BE2C (cell line): ENCODE measurements at regions not wholly inside any gene's neighbourhood (a gene's known extent, or its start where the extent isn't known, plus 50 kb on each side); places are given as distances from the start of the nearest gene placed in this dataset.

Experiments used
- DNase-seq: peaks from one replicate; pipeline ENCODE4 v3.0.0-alpha.2; 2020
- H3K27me3 ChIP-seq: fragments of 250-450 bp; sonication (Bioruptor Pico); 2 replicates; pipeline ENCODE4 v1.5.1; 2020; ENCODE audit warnings: mild to moderate bottlenecking
- H3K36me3 ChIP-seq: fragments of 250-450 bp; sonication (Bioruptor Pico); 2 replicates; pipeline ENCODE4 v1.5.1; 2020; ENCODE audit warnings: mild to moderate bottlenecking
- H3K4me1 ChIP-seq: fragments of 250-450 bp; sonication (Bioruptor Pico); 2 replicates; pipeline ENCODE4 v1.5.1; 2020
- H3K4me3 ChIP-seq: 2 replicates; pipeline ENCODE4 v1.5.1; 2011; ENCODE audit warnings: low read depth, low read length
- H3K9me3 ChIP-seq: fragments of 250-450 bp; sonication (Bioruptor Pico); 2 replicates; pipeline ENCODE4 v1.5.1; 2020
- TF ChIP-seq, protein P1 (sequence below): IDR thresholded peaks from 2 replicates; pipeline ENCODE4 v1.5.1; 2012; ENCODE audit warnings: mild to moderate bottlenecking, low read depth, low read length

GRCh38 chr17:74072340-74072739 is 131.1 kb upstream of the RPL38 start:
- Histone ChIP-seq H3K4me1 (no peaks in the 10 kb centered on the region), H3K9me3 (no peaks in the 10 kb centered on the region), H3K4me3 (no peak overlapping the region), H3K36me3 (no peaks in the 10 kb centered on the region), H3K27me3 (no peaks in the 10 kb centered on the region)
- TF ChIP-seq, protein P1, sequence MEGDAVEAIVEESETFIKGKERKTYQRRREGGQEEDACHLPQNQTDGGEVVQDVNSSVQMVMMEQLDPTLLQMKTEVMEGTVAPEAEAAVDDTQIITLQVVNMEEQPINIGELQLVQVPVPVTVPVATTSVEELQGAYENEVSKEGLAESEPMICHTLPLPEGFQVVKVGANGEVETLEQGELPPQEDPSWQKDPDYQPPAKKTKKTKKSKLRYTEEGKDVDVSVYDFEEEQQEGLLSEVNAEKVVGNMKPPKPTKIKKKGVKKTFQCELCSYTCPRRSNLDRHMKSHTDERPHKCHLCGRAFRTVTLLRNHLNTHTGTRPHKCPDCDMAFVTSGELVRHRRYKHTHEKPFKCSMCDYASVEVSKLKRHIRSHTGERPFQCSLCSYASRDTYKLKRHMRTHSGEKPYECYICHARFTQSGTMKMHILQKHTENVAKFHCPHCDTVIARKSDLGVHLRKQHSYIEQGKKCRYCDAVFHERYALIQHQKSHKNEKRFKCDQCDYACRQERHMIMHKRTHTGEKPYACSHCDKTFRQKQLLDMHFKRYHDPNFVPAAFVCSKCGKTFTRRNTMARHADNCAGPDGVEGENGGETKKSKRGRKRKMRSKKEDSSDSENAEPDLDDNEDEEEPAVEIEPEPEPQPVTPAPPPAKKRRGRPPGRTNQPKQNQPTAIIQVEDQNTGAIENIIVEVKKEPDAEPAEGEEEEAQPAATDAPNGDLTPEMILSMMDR = no peak
- no peak for DNase-seq

GRCh38 chr17:74076446-74076845 is 127.0 kb upstream of the RPL38 start:
- no peaks in the 10 kb centered on the region for H3K9me3 ChIP-seq
- TF ChIP-seq, protein P1 = no peak

GRCh38 chr17:74077231-74077630 is 126.2 kb upstream of the RPL38 start:
- Histone ChIP-seq H3K27me3 (no peaks in the 10 kb centered on the region), H3K4me3 (no peak overlapping the region), H3K4me1 (no peaks in the 10 kb centered on the region), H3K9me3 (no peaks in the 10 kb centered on the region), H3K36me3 (no peaks in the 10 kb centered on the region)
- TF ChIP-seq, protein P1 = no peak
- no peak for DNase-seq

More at GRCh38 chr17:74076446-74076845, 127.0 kb upstream of the RPL38 start:
- Histone ChIP-seq H3K36me3 (no peaks in the 10 kb centered on the region), H3K27me3 (no peaks in the 10 kb centered on the region), H3K4me3 (no peak overlapping the region), H3K4me1 (no peaks in the 10 kb centered on the region)
- DNase-seq = no peak

DNA sequence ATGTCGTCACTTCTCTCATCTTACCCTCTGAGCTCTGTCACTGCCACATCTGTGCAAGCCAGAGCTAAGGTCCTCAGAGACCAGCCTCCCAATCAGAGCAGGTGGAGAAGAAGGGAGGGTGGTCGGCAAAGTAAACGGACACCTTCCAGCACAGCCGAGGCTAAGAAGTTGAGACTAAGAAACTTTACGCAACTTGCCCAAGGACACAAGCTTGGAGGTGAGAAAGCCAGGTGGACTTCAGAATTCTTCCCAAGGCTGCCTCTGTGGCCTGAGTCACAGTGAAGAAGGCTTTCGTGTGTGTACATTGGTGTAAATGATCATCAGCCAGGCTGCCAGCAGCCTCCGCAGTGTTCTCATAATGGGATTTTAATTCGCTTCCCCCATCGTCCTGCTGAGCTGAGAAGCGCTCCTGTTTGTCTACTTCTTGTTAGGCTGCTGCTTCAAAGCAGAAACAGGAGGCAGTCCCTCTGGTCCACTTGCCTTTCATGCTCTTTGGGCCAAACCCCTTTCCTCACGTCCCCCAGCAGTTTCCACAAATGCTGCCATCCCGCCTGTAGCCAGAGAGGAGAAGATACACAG is 125.0 kb upstream of the RPL38 start:
- no peak for DNase-seq
- TF ChIP-seq, protein P1 = no peak
- Histone ChIP-seq H3K9me3 (no peaks in the 10 kb centered on the region), H3K27me3 (no peaks in the 10 kb centered on the region), H3K36me3 (no peaks in the 10 kb centered on the region), H3K4me3 (no peak overlapping the region), H3K4me1 (no peaks in the 10 kb centered on the region)

DNA sequence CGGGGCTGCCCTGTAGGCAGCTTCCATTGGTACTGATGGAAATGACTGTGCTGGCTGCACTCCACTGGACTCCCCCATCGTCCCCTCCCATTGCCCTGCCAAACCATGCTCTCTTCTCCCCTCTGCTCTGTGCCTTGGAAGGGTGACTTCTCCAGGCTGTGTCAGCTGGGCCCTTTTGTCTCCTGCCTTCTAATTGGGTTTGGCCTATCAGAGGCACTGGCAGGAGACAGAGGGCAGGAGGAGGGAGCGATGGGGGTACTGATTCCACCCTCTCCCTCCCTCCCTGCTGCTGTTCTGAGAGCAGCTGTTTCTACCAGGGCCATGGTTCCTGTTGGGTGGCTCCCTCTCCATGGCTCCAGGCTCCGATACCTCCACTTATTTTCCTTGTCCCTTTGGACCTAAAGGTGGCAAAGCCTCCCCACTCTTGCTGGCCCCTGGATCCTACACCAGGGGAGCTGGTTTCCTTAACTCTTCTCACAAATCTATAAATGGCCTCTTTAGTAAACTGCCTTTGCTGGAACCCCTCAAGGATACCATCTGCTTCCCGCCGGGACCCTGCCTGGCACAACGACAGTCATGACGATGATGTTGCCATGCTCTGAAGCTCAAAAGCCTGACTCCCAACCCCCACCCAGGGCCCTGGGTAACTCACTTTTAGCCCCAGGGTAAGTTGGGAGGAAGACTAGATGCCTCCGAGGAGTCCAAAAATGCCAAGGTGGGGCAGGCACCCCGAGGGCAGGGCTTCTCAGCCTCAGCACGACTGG is 123.8 kb upstream of the RPL38 start:
- no peaks in the 10 kb centered on the region for H3K36me3 ChIP-seq
- TF ChIP-seq, protein P1 = no peak
- DNase-seq = no peak

More for the DNA sequence above, 123.8 kb upstream of the RPL38 start:
- Histone ChIP-seq H3K9me3 (no peaks in the 10 kb centered on the region; the same call in 1 of the 2 replicates), H3K4me3 (no peak overlapping the region), H3K27me3 (no peaks in the 10 kb centered on the region), H3K4me1 (no peaks in the 10 kb centered on the region)
